WTC11 (cell line): ENCODE measurements at regions not wholly inside any gene's neighbourhood (a gene's known extent, or its start where the extent isn't known, plus 50 kb on each side); places are given as distances from the start of the nearest gene placed in this dataset.

ENCODE experiments used
- ATAC-seq: fragments of 200-7000 bp; cut with Tn5 transposase; 2 replicates; pipeline ENCODE4 v1.10.0; 2021; ENCODE audit warnings: mild to moderate bottlenecking, moderate library complexity
- CTCF ChIA-PET: fragments of 300-600 bp; sonication (Branson Sonifier 250); formaldehyde crosslinking; loops from one replicate; lab custom pipeline; 2021; ENCODE audit warnings: antibody characterized with exemption; lab: Charles Lee
- POLR2A ChIA-PET: fragments of 350-600 bp; sonication (Branson Sonifier 250); formaldehyde crosslinking; loops from one replicate; lab custom pipeline; 2021; ENCODE audit warnings: antibody characterized with exemption; lab: Charles Lee
- DNase-seq: peaks from one replicate; pipeline ENCODE4 v3.0.0; 2021; ENCODE audit warnings: low spot score
- H3K27ac Mint-ChIP-seq: 2 replicates; pipeline ENCODE4 v1.8.0; 2021; ENCODE audit warnings: mixed read lengths
- H3K27me3 Mint-ChIP-seq: 2 replicates; pipeline ENCODE4 v1.8.0; 2021; ENCODE audit warnings: low read depth, mild to moderate bottlenecking, moderate library complexity, mixed read lengths
- H3K36me3 Mint-ChIP-seq: 2 replicates; pipeline ENCODE4 v1.8.0; 2021; ENCODE audit warnings: mixed read lengths
- H3K4me1 Mint-ChIP-seq: 2 replicates; pipeline ENCODE4 v1.8.0; 2022; ENCODE audit warnings: mixed read lengths
- H3K4me3 Mint-ChIP-seq: 2 replicates; pipeline ENCODE4 v1.8.0; 2021; ENCODE audit warnings: mild to moderate bottlenecking, moderate library complexity, mixed read lengths
- H3K9me3 Mint-ChIP-seq: 2 replicates; pipeline ENCODE4 v1.8.0; 2021; ENCODE audit warnings: mixed read lengths
- ATF1 ChIP-seq: sonication (generic); formaldehyde crosslinking; IDR thresholded peaks from 2 replicates; pipeline ENCODE4 v1.8.1; 2023; ENCODE audit warnings: mild to moderate bottlenecking, moderate library complexity, missing genetic modification reagents
- CBFB ChIP-seq: sonication (generic); formaldehyde crosslinking; IDR thresholded peaks from 2 replicates; pipeline ENCODE4 v1.8.1; 2022; ENCODE audit warnings: mild to moderate bottlenecking, low read depth, missing genetic modification reagents
- CDX4 ChIP-seq: fragments of 250-450 bp; sonication (Bioruptor Pico); IDR thresholded peaks from 2 replicates; pipeline ENCODE4 v1.9.0; 2021; ENCODE audit warnings: moderate library complexity, mild to moderate bottlenecking, inconsistent platforms, borderline replicate concordance
- CTCF ChIP-seq: fragments of 200-600 bp; IDR thresholded peaks from 2 replicates; pipeline ENCODE4 v1.8.0; 2022; ENCODE audit warnings: antibody characterized with exemption
- KAT7 ChIP-seq: sonication (generic); formaldehyde crosslinking; IDR thresholded peaks from 2 replicates; pipeline ENCODE4 v1.8.1; 2023; ENCODE audit warnings: missing genetic modification reagents, mild to moderate bottlenecking, borderline replicate concordance
- NFATC4 ChIP-seq: fragments of 250-450 bp; sonication (Bioruptor Pico); IDR thresholded peaks from 2 replicates; pipeline ENCODE4 v1.9.0; 2021; ENCODE audit warnings: mild to moderate bottlenecking
- NR2C2 ChIP-seq: sonication (generic); formaldehyde crosslinking; IDR thresholded peaks from 2 replicates; pipeline ENCODE4 v1.8.0; 2022; ENCODE audit warnings: mild to moderate bottlenecking, missing genetic modification reagents
- NR3C1 ChIP-seq: sonication (generic); formaldehyde crosslinking; conservative IDR thresholded peaks from 2 replicates; pipeline ENCODE4 v1.8.1; 2023; ENCODE audit warnings: low read depth, mild to moderate bottlenecking, missing genetic modification reagents
- OVOL2 ChIP-seq: fragments of 250-450 bp; sonication (Bioruptor Pico); IDR thresholded peaks from 2 replicates; pipeline ENCODE4 v1.9.0; 2021; ENCODE audit warnings: mild to moderate bottlenecking, borderline replicate concordance
- PREB ChIP-seq: sonication (generic); formaldehyde crosslinking; IDR thresholded peaks from 2 replicates; pipeline ENCODE4 v1.8.1; 2022; ENCODE audit warnings: mild to moderate bottlenecking, missing genetic modification reagents, moderate library complexity, borderline replicate concordance
- SMAD3 ChIP-seq: sonication (generic); formaldehyde crosslinking; IDR thresholded peaks from 2 replicates; pipeline ENCODE4 v1.8.0; 2022; ENCODE audit warnings: missing genetic modification reagents, mild to moderate bottlenecking, borderline replicate concordance
- TEAD4 ChIP-seq: sonication (generic); formaldehyde crosslinking; IDR thresholded peaks from 2 replicates; pipeline ENCODE4 v1.8.0; 2022; ENCODE audit warnings: mild to moderate bottlenecking, missing genetic modification reagents
- ZNF121 ChIP-seq: sonication (generic); formaldehyde crosslinking; IDR thresholded peaks from 2 replicates; pipeline ENCODE4 v1.8.0; 2023; ENCODE audit warnings: missing genetic modification reagents
- ZNF138 ChIP-seq: sonication (generic); formaldehyde crosslinking; conservative IDR thresholded peaks from 2 replicates; pipeline ENCODE4 v1.8.1; 2022; ENCODE audit warnings: mild to moderate bottlenecking, moderate library complexity, missing genetic modification reagents
- ZNF232 ChIP-seq: sonication (generic); formaldehyde crosslinking; IDR thresholded peaks from 2 replicates; pipeline ENCODE4 v1.8.0; 2022; ENCODE audit warnings: mild to moderate bottlenecking, missing genetic modification reagents
- ZNF263 ChIP-seq: sonication (generic); formaldehyde crosslinking; IDR thresholded peaks from 2 replicates; pipeline ENCODE4 v1.8.1; 2022; ENCODE audit warnings: low read depth, mild to moderate bottlenecking, moderate library complexity, missing genetic modification reagents
- ZNF396 ChIP-seq: fragments of 250-450 bp; sonication (Bioruptor Pico); IDR thresholded peaks from 2 replicates; pipeline ENCODE4 v1.8.0; 2021; ENCODE audit warnings: mild to moderate bottlenecking, moderate library complexity, borderline replicate concordance
- TF ChIP-seq, protein P1 (sequence below): sonication (generic); formaldehyde crosslinking; IDR thresholded peaks from 2 replicates; pipeline ENCODE4 v1.8.0; 2023; ENCODE audit warnings: missing genetic modification reagents, mild to moderate bottlenecking, borderline replicate concordance
- TF ChIP-seq, protein P2 (sequence below): sonication (generic); formaldehyde crosslinking; IDR thresholded peaks from 2 replicates; pipeline ENCODE4 v1.8.0; 2022; ENCODE audit warnings: mild to moderate bottlenecking, missing genetic modification reagents
- TF ChIP-seq, protein P3 (sequence below): sonication (generic); formaldehyde crosslinking; IDR thresholded peaks from 2 replicates; pipeline ENCODE4 v1.8.0; 2022; ENCODE audit warnings: mild to moderate bottlenecking, missing genetic modification reagents
- TF ChIP-seq, protein P4 (sequence below): fragments of 250-450 bp; sonication (Bioruptor Pico); IDR thresholded peaks from 2 replicates; pipeline ENCODE4 v2.1.2; 2022; ENCODE audit warnings: mild to moderate bottlenecking, moderate library complexity
- TF ChIP-seq, protein P5 (sequence below): fragments of 250-450 bp; sonication (Bioruptor Pico); IDR thresholded peaks from 2 replicates; pipeline ENCODE4 v1.9.0; 2021; ENCODE audit warnings: mild to moderate bottlenecking
- TF ChIP-seq, protein P6 (sequence below): sonication (generic); formaldehyde crosslinking; IDR thresholded peaks from 2 replicates; pipeline ENCODE4 v1.8.1; 2022; ENCODE audit warnings: missing genetic modification reagents, borderline replicate concordance

DNA sequence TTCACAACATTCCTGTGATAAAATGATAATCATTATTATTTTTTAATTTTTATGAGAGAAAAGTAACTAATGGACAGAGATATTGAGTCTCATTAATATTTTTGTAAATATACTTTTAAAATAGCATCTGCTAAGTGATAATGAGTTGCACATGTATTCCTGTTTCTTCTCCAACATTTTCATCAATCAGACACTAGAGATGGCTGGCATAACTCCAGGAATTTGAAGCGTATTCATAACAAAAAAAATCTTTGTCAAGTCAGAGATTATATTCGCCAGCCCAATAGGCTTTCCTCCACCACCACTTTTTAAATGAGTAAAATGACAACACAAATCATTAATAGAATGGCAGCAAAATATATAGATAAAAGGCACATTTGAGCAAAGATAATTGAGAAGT, 524.0 kb upstream of the KCND2 start (continued):
- TF ChIP-seq, protein P1, sequence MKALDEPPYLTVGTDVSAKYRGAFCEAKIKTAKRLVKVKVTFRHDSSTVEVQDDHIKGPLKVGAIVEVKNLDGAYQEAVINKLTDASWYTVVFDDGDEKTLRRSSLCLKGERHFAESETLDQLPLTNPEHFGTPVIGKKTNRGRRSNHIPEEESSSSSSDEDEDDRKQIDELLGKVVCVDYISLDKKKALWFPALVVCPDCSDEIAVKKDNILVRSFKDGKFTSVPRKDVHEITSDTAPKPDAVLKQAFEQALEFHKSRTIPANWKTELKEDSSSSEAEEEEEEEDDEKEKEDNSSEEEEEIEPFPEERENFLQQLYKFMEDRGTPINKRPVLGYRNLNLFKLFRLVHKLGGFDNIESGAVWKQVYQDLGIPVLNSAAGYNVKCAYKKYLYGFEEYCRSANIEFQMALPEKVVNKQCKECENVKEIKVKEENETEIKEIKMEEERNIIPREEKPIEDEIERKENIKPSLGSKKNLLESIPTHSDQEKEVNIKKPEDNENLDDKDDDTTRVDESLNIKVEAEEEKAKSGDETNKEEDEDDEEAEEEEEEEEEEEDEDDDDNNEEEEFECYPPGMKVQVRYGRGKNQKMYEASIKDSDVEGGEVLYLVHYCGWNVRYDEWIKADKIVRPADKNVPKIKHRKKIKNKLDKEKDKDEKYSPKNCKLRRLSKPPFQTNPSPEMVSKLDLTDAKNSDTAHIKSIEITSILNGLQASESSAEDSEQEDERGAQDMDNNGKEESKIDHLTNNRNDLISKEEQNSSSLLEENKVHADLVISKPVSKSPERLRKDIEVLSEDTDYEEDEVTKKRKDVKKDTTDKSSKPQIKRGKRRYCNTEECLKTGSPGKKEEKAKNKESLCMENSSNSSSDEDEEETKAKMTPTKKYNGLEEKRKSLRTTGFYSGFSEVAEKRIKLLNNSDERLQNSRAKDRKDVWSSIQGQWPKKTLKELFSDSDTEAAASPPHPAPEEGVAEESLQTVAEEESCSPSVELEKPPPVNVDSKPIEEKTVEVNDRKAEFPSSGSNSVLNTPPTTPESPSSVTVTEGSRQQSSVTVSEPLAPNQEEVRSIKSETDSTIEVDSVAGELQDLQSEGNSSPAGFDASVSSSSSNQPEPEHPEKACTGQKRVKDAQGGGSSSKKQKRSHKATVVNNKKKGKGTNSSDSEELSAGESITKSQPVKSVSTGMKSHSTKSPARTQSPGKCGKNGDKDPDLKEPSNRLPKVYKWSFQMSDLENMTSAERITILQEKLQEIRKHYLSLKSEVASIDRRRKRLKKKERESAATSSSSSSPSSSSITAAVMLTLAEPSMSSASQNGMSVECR (CRISPR knock-in tag), result no peak
- TF ChIP-seq, protein P2, sequence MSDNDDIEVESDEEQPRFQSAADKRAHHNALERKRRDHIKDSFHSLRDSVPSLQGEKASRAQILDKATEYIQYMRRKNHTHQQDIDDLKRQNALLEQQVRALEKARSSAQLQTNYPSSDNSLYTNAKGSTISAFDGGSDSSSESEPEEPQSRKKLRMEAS, result no peak
- TF ChIP-seq CTCF (no peak), CBFB (CRISPR knock-in tag) (no peak), ZNF396 (CRISPR knock-in tag) (no peak)
- TF ChIP-seq, protein P3, sequence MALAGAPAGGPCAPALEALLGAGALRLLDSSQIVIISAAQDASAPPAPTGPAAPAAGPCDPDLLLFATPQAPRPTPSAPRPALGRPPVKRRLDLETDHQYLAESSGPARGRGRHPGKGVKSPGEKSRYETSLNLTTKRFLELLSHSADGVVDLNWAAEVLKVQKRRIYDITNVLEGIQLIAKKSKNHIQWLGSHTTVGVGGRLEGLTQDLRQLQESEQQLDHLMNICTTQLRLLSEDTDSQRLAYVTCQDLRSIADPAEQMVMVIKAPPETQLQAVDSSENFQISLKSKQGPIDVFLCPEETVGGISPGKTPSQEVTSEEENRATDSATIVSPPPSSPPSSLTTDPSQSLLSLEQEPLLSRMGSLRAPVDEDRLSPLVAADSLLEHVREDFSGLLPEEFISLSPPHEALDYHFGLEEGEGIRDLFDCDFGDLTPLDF (CRISPR knock-in tag), result no peak

- ChIA-PET CTCF (no interaction called here), POLR2A (no interaction called here)
- Mint-ChIP-seq H3K27ac (peak overlapping the region; percentile 50; the same call in 1 of the 2 replicates), H3K4me1 (peaks cover 36% of the 10 kb centered on the region), H3K9me3 (no peaks in the 10 kb centered on the region), H3K27me3 (no peaks in the 10 kb centered on the region), H3K36me3 (no peaks in the 10 kb centered on the region), H3K4me3 (no peak overlapping the region)
- ATAC-seq, result peak; percentile 67
- TF ChIP-seq ATF1 (CRISPR knock-in tag) (no peak), ZNF138 (CRISPR knock-in tag) (no peak), SMAD3 (CRISPR knock-in tag) (no peak), PREB (CRISPR knock-in tag) (no peak), KAT7 (CRISPR knock-in tag) (no peak), OVOL2 (CRISPR knock-in tag) (no peak), ZNF232 (no peak), ZNF263 (no peak), ZNF121 (no peak), CDX4 (no peak), TEAD4 (CRISPR knock-in tag) (no peak), NR2C2 (CRISPR knock-in tag) (no peak), NR3C1 (CRISPR knock-in tag) (no peak), NFATC4 (CRISPR knock-in tag) (no peak)
- TF ChIP-seq, protein P4, sequence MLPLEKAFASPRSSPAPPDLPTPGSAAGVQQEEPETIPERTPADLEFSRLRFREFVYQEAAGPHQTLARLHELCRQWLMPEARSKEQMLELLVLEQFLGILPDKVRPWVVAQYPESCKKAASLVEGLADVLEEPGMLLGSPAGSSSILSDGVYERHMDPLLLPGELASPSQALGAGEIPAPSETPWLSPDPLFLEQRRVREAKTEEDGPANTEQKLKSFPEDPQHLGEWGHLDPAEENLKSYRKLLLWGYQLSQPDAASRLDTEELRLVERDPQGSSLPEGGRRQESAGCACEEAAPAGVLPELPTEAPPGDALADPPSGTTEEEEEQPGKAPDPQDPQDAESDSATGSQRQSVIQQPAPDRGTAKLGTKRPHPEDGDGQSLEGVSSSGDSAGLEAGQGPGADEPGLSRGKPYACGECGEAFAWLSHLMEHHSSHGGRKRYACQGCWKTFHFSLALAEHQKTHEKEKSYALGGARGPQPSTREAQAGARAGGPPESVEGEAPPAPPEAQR (CRISPR knock-in tag), result no peak
- TF ChIP-seq, protein P5, sequence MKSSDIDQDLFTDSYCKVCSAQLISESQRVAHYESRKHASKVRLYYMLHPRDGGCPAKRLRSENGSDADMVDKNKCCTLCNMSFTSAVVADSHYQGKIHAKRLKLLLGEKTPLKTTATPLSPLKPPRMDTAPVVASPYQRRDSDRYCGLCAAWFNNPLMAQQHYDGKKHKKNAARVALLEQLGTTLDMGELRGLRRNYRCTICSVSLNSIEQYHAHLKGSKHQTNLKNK (CRISPR knock-in tag), result no peak
- TF ChIP-seq, protein P6, sequence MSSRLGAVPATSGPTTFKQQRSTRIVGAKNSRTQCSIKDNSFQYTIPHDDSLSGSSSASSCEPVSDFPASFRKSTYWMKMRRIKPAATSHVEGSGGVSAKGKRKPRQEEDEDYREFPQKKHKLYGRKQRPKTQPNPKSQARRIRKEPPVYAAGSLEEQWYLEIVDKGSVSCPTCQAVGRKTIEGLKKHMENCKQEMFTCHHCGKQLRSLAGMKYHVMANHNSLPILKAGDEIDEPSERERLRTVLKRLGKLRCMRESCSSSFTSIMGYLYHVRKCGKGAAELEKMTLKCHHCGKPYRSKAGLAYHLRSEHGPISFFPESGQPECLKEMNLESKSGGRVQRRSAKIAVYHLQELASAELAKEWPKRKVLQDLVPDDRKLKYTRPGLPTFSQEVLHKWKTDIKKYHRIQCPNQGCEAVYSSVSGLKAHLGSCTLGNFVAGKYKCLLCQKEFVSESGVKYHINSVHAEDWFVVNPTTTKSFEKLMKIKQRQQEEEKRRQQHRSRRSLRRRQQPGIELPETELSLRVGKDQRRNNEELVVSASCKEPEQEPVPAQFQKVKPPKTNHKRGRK, result no peak
- DNase-seq, result no peak
Observed at GRCh38 chr7:119756687-119757086, 516.3 kb upstream of the KCND2 start.
